ENCODE measurements at regions not wholly inside any gene's neighbourhood (a gene's known extent, or its start where the extent isn't known, plus 50 kb on each side); places are given as distances from the start of the nearest gene placed in this dataset.

- Mint-ChIP-seq H3K4me1 (no peaks in the 10 kb centered on the region), H3K27me3 (ENCODE audit: insufficient read depth, low read depth, poor library complexity) (no peaks in the 10 kb centered on the region), H3K36me3 (ENCODE audit: low read depth) (no peaks in the 10 kb centered on the region), H3K4me3 (no peak overlapping the region), H3K9me3 (no peaks in the 10 kb centered on the region), H3K27ac (no peak overlapping the region)
- H2AFZ ChIP-seq: no peak overlapping the region
- no peaks in the 10 kb centered on the region for H3K4me1 ChIP-seq (ENCODE audit: insufficient read depth)
- H3K27me3 ChIP-seq (ENCODE audit: insufficient read depth): no peaks in the 10 kb centered on the region
- H3K4me2 ChIP-seq: no peak overlapping the region
- no peak overlapping the region for H3K27ac ChIP-seq (ENCODE audit: low read depth)
- no peak for DNase-seq (ENCODE audit: low spot score)
- H3F3A ChIP-seq (replicated peaks; ENCODE audit: low read depth): no peaks in the 10 kb centered on the region
- no peaks in the 10 kb centered on the region for H4K20me1 ChIP-seq (replicated peaks; ENCODE audit: insufficient read depth)
- no peak for ATAC-seq
- H3K9me2 ChIP-seq (ENCODE audit: insufficient read depth): 0 out of 2 replicates have a peak, but pooled peaks cover 25% of the 10 kb centered on the region
- H3K4me3 ChIP-seq: no peak overlapping the region
- H3K36me3 ChIP-seq (ENCODE audit: insufficient read depth): no peaks in the 10 kb centered on the region
- TF ChIP-seq ETS1 (IDR thresholded peaks at IDR 0.05) (no peak), ZNF462 (CRISPR knock-in tag; IDR thresholded peaks at IDR 0.05) (no peak), EZH2phosphoT487 (IDR thresholded peaks at IDR 0.05; ENCODE audit: unreplicated experiment) (no peak)
- H3K79me2 ChIP-seq (replicated peaks; ENCODE audit: insufficient read depth): no peaks in the 10 kb centered on the region
Observed at GRCh38 chr10:62719061-62719460, 85.5 kb upstream of the ADO start.

GRCh38 chr10:62721687-62722086, 82.8 kb upstream of the ADO start:
- TF ChIP-seq ETS1 (IDR thresholded peaks at IDR 0.05): no peak
- TF ChIP-seq REST (IDR thresholded peaks at IDR 0.05; ENCODE audit: unreplicated experiment): no peak
- no peaks in the 10 kb centered on the region for H4K20me1 ChIP-seq (replicated peaks; ENCODE audit: insufficient read depth)
- no peaks in the 10 kb centered on the region for H3K27me3 ChIP-seq (ENCODE audit: insufficient read depth)
- H3K4me1 ChIP-seq (ENCODE audit: insufficient read depth): no peaks in the 10 kb centered on the region
- H3K4me2 ChIP-seq: no peak overlapping the region
- Mint-ChIP-seq H3K9me3 (no peaks in the 10 kb centered on the region), H3K36me3 (ENCODE audit: low read depth) (no peaks in the 10 kb centered on the region), H3K27ac (no peak overlapping the region), H3K4me3 (no peak overlapping the region), H3K4me1 (no peaks in the 10 kb centered on the region), H3K27me3 (ENCODE audit: insufficient read depth, low read depth, poor library complexity) (no peaks in the 10 kb centered on the region)
- ATAC-seq (no peak), DNase-seq (ENCODE audit: low spot score) (no peak)
- H3K79me2 ChIP-seq (replicated peaks; ENCODE audit: insufficient read depth): no peaks in the 10 kb centered on the region
- no peaks in the 10 kb centered on the region for H3K36me3 ChIP-seq (ENCODE audit: insufficient read depth)
- no peak overlapping the region for H3K27ac ChIP-seq (ENCODE audit: low read depth)
- no peak overlapping the region for H2AFZ ChIP-seq
- 0 out of 2 replicates have a peak, but pooled peaks cover 20% of the 10 kb centered on the region for H3K9me2 ChIP-seq (ENCODE audit: insufficient read depth)
- H3F3A ChIP-seq (replicated peaks; ENCODE audit: low read depth): no peaks in the 10 kb centered on the region
- no peak overlapping the region for H3K4me3 ChIP-seq
